HCT116 (cell line): ENCODE measurements at regions not wholly inside any gene's neighbourhood (a gene's known extent, or its start where the extent isn't known, plus 50 kb on each side); places are given as distances from the start of the nearest gene placed in this dataset.
"Not testable (repeated sequence)": the region's sequence is repeated elsewhere in the genome, so short reads cannot be mapped to it uniquely, and the experiment has no call there.

Experiments
- ATAC-seq: fragments of 200-7000 bp; cut with Tn5 transposase; 2 replicates; pipeline ENCODE4 v1.9.1; 2020; ENCODE audit warnings: mild to moderate bottlenecking, moderate library complexity
- BruUV-seq: library from RNA; stranded (reverse); fragments of 400-500 nt; replicated peaks from 2 replicates; lab custom pipeline; 2021; lab: Mats Ljungman, UMichigan
- CTCF ChIA-PET: fragments of 300-600 bp; sonication (Branson Sonifier 250); formaldehyde crosslinking; loops from one replicate; lab custom pipeline; 2021; ENCODE audit warnings: antibody characterized with exemption; lab: Charles Lee
- POLR2A ChIA-PET: fragments of 300-600, 350-600 bp; sonication (Branson Sonifier 250); formaldehyde crosslinking; loops from one replicate; lab custom pipeline; 2021; ENCODE audit warnings: antibody characterized with exemption; lab: Charles Lee
- RAD21 ChIA-PET, 2 experiments: fragments of 300-600 bp; sonication (Branson Sonifier 250); formaldehyde crosslinking; loops; one replicate each; lab custom pipeline; 2023; ENCODE audit warnings: low total read pairs in 2 of 2; ENCODE audit not compliant: uncharacterized antibody in 2 of 2, unreplicated experiment in 2 of 2, low non-redundant PET in 1 of 2; lab: Charles Lee
- DNase-seq: peaks from one replicate; pipeline ENCODE4 v3.0.0-alpha.2; 2010; ENCODE audit warnings: low read depth, low spot score
- H2AFZ ChIP-seq: fragments of 200-600 bp; shearing (Covaris generic), sonication (generic); 2 replicates; pipeline ENCODE4 v1.6.1; 2017; ENCODE audit warnings: low read depth, mixed run types, mixed read lengths, antibody characterized with exemption, low read length; ENCODE audit not compliant: poor library complexity, severe bottlenecking
- H3K27ac ChIP-seq: 2 replicates; pipeline ENCODE4 v1.5.1; 2012; ENCODE audit warnings: low read depth, low read length
- H3K27me3 ChIP-seq: fragments of 200-600 bp; sonication (generic); 2 replicates; pipeline ENCODE4 v1.6.1; 2016; ENCODE audit warnings: mixed run types, low read length, mixed read lengths; ENCODE audit not compliant: insufficient read depth
- H3K36me3 ChIP-seq, 2 experiments: fragments of 200-500 bp in 1 of 2; fragments of 200-600 bp in 1 of 2; sonication (Bioruptor generic) in 1 of 2; sonication (generic) in 1 of 2; 2 replicates each; pipeline versions ENCODE4 v1.5.1 to v1.6.1; 2014 to 2016; ENCODE audit warnings: low read length in 2 of 2, inconsistent platforms in 1 of 2, mixed read lengths in 1 of 2, mixed run types in 1 of 2; ENCODE audit not compliant: insufficient read depth in 2 of 2, control insufficient read depth in 1 of 2
- H3K4me1 ChIP-seq, 2 experiments: fragments of 200-600 bp in 1 of 2; sonication (generic) in 1 of 2; 2 replicates each; pipeline versions ENCODE4 v1.5.1 to v1.6.1; 2012 to 2017; ENCODE audit warnings: low read length in 2 of 2, inconsistent platforms in 1 of 2, mild to moderate bottlenecking in 1 of 2, mixed read lengths in 1 of 2, mixed run types in 1 of 2, moderate library complexity in 1 of 2; ENCODE audit not compliant: insufficient read depth in 2 of 2, control insufficient read depth in 1 of 2
- H3K4me2 ChIP-seq: fragments of 200-600 bp; sonication (generic); 2 replicates; pipeline ENCODE4 v1.6.1; 2017; ENCODE audit warnings: mixed run types, low read length, mixed read lengths
- H3K4me3 ChIP-seq, 2 experiments: fragments of 200-600 bp in 1 of 2; sonication (generic) in 1 of 2; replicated peaks in 1 of 2; 2 replicates each; pipeline ENCODE4 v1.5.1; 2011 to 2016; ENCODE audit warnings: low read length in 2 of 2, control low read depth in 1 of 2, low read depth in 1 of 2, mild to moderate bottlenecking in 1 of 2, mixed read lengths in 1 of 2, mixed run types in 1 of 2
- H3K79me2 ChIP-seq: fragments of 200-600 bp; sonication (generic); 2 replicates; pipeline ENCODE4 v1.6.1; 2017; ENCODE audit warnings: mild to moderate bottlenecking, mixed run types, low read length, moderate library complexity, mixed read lengths; ENCODE audit not compliant: insufficient read depth
- H3K9ac ChIP-seq: fragments of 200-600 bp; sonication (generic); 2 replicates; pipeline ENCODE4 v1.6.1; 2016; ENCODE audit warnings: low read length, mixed read lengths
- H3K9me2 ChIP-seq: fragments of 200-600 bp; sonication (generic), shearing (Covaris generic); 2 replicates; pipeline ENCODE4 v1.6.1; 2017; ENCODE audit warnings: mixed run types, mild to moderate bottlenecking, moderate library complexity; ENCODE audit not compliant: insufficient read depth
- H3K9me3 ChIP-seq, 2 experiments: fragments of 200-500 bp in 1 of 2; fragments of 200-600 bp in 1 of 2; sonication (Bioruptor generic) in 1 of 2; sonication (generic) in 1 of 2; 2 replicates each; pipeline ENCODE4 v1.6.1; 2014 to 2017; ENCODE audit warnings: low read length in 2 of 2, mixed read lengths in 2 of 2, inconsistent platforms in 1 of 2, low read depth in 1 of 2, mild to moderate bottlenecking in 1 of 2, mixed run types in 1 of 2, moderate library complexity in 1 of 2; ENCODE audit not compliant: control insufficient read depth in 1 of 2, insufficient read depth in 1 of 2
- H4K20me1 ChIP-seq: fragments of 200-600 bp; sonication (generic), shearing (Covaris generic); 2 replicates; pipeline ENCODE4 v1.6.1; 2017; ENCODE audit warnings: mixed run types, mild to moderate bottlenecking, moderate library complexity; ENCODE audit not compliant: insufficient read depth
- CBX3 ChIP-seq: IDR thresholded peaks from 2 replicates; pipeline ENCODE4 v1.6.1; 2012; ENCODE audit warnings: low read depth
- CEBPB ChIP-seq: IDR thresholded peaks from 2 replicates; pipeline ENCODE4 v1.6.1; 2012; ENCODE audit warnings: low read depth
- EGR1 ChIP-seq: IDR thresholded peaks from 2 replicates; pipeline ENCODE4 v1.6.1; 2012; ENCODE audit warnings: low read depth
- JUND ChIP-seq: IDR thresholded peaks from 2 replicates; pipeline ENCODE4 v1.6.1; 2012
- intact Hi-C: fragments of 100-400 bp; cut with micrococcal nuclease; formaldehyde crosslinking; loops from 2 replicates; pipeline ENCODE4 v1.10.0; 2022
- TF ChIP-seq, protein P1 (sequence below): IDR thresholded peaks from 2 replicates; pipeline ENCODE4 v1.6.1; 2012
- TF ChIP-seq, protein P2 (sequence below), 3 experiments: fragments of 200-600 bp in 1 of 3; sonication (generic) in 1 of 3; IDR thresholded peaks in 2 of 3; conservative IDR thresholded peaks in 1 of 3; 2 replicates each; pipeline ENCODE4 v1.5.1; 2012 to 2017; ENCODE audit warnings: low read depth in 2 of 3, low read length in 2 of 3, antibody characterized with exemption in 1 of 3, borderline replicate concordance in 1 of 3, control low read depth in 1 of 3, mild to moderate bottlenecking in 1 of 3, mixed read lengths in 1 of 3, mixed run types in 1 of 3, moderate library complexity in 1 of 3; ENCODE audit not compliant: insufficient read depth in 1 of 3

DNA sequence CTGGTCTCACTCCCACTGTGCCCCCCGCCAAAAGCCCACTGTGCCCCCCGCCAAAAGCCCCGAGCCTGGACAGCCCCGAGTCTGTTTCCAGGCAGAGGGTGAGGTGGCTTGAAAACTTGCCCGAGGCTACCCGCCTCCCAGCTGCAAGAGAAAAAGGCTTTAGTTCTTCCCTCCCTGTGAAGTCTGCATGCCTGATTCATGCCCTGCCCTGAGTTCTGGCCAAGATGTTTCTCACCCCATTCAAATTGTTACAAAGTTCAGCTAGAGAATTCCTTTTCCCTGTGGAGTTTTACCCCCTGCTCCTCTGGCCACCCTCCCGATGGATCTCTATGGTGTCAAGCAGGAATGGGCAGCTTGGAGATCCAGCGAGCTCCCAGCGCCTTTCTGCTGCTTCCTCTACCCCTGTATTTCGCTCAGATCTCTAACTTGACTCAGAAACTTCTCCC is 298.8 kb upstream of the MAP3K7 start:
- TF ChIP-seq, protein P1, sequence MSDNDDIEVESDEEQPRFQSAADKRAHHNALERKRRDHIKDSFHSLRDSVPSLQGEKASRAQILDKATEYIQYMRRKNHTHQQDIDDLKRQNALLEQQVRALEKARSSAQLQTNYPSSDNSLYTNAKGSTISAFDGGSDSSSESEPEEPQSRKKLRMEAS = no peak
- TF ChIP-seq, protein P2, sequence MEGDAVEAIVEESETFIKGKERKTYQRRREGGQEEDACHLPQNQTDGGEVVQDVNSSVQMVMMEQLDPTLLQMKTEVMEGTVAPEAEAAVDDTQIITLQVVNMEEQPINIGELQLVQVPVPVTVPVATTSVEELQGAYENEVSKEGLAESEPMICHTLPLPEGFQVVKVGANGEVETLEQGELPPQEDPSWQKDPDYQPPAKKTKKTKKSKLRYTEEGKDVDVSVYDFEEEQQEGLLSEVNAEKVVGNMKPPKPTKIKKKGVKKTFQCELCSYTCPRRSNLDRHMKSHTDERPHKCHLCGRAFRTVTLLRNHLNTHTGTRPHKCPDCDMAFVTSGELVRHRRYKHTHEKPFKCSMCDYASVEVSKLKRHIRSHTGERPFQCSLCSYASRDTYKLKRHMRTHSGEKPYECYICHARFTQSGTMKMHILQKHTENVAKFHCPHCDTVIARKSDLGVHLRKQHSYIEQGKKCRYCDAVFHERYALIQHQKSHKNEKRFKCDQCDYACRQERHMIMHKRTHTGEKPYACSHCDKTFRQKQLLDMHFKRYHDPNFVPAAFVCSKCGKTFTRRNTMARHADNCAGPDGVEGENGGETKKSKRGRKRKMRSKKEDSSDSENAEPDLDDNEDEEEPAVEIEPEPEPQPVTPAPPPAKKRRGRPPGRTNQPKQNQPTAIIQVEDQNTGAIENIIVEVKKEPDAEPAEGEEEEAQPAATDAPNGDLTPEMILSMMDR (IDR thresholded peaks at IDR 0.05 in 2 of 3, conservative IDR thresholded peaks at IDR 0.05 in 1 of 3; ENCODE audit: borderline replicate concordance in 1 of 3, insufficient read depth in 1 of 3, low read depth in 2 of 3, low read length in 2 of 3) = no peak
- no peak for TF ChIP-seq JUND
- TF ChIP-seq EGR1 = no peak
- TF ChIP-seq CEBPB = no peak
- TF ChIP-seq CBX3 = no peak
- TF ChIP-seq, all 23 proteins: peak for 0
- H3K9me3 ChIP-seq = no peaks in the 10 kb centered on the region
- no peak overlapping the region for H3K27ac ChIP-seq
- ATAC-seq (no peak), DNase-seq (no peak)
- H3K27me3 ChIP-seq = 0 out of 2 replicates have a peak, but pooled peaks cover 4% of the 10 kb centered on the region
- no peak overlapping the region for H3K4me2 ChIP-seq
- H2AFZ ChIP-seq = no peak overlapping the region
- RAD21 ChIA-PET = no interaction called here
- no peaks in the 10 kb centered on the region for H3K79me2 ChIP-seq
- no peaks in the 10 kb centered on the region for H3K36me3 ChIP-seq
- no peak overlapping the region for H3K9ac ChIP-seq
- POLR2A ChIA-PET = no interaction called here
- CTCF ChIA-PET = no interaction called here
- H3K4me3 ChIP-seq = no peak overlapping the region
- no peaks in the 10 kb centered on the region for H4K20me1 ChIP-seq
- H3K9me2 ChIP-seq = no peaks in the 10 kb centered on the region
- H3K4me1 ChIP-seq = no peaks in the 10 kb centered on the region
- intact Hi-C loops = no loop called here
- BruUV-seq = no TSS peak

DNA sequence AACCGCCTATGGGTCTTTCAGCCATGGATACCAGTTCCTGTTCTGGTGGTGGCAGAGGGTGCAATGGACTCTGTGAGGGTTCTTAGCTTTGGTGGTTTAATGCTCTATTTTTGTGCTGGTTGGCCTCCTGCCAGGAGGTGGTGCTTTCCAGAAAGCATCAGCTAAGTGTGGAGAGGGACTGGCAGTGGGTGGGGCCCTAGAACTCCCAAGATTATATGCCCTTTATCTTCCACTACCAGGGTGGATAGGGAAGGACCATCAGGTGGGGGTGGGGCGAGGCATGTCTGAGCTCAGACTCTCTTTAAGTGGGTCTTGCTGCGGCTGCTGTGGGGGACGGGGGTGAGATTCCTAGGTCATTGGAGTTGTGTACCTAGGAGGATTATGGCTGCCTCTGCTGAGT is 298.3 kb upstream of the MAP3K7 start:
- H3K4me3 ChIP-seq, H3K4me1 ChIP-seq, H3K4me2 ChIP-seq, DNase-seq, H2AFZ ChIP-seq, CTCF ChIA-PET, RAD21 ChIA-PET, POLR2A ChIA-PET, ATAC-seq, intact Hi-C loops, H4K20me1 ChIP-seq, BruUV-seq, H3K9me2 ChIP-seq, H3K9me3 ChIP-seq, H3K79me2 ChIP-seq, H3K27me3 ChIP-seq, H3K36me3 ChIP-seq, H3K9ac ChIP-seq, H3K27ac ChIP-seq: not testable (repeated sequence)
